Spleen (tissue), 7 donors: ENCODE measurements at regions not wholly inside any gene's neighbourhood (a gene's known extent, or its start where the extent isn't known, plus 50 kb on each side); places are given as distances from the start of the nearest gene placed in this dataset.

ENCODE experiments used
- CTCF ChIP-seq, 11 experiments: fragments of 200-600 bp in 7 of 11; fragments of 450-650 bp in 4 of 11; sonication (generic) in 4 of 11; IDR thresholded peaks in 8 of 11; conservative IDR thresholded peaks in 3 of 11; 1 replicate in 7 of 11; 2 replicates in 4 of 11; pipeline versions ENCODE4 v1.4.0 to v1.8.0; 2016 to 2021; ENCODE audit warnings: antibody characterized with exemption in 11 of 11, inconsistent platforms in 4 of 11, mild to moderate bottlenecking in 1 of 11
- POLR2A ChIP-seq, 3 donors: fragments of 450-650 bp; IDR thresholded peaks; one replicate each; pipeline ENCODE4 v1.5.1; 2017; ENCODE audit warnings: antibody characterized with exemption in 3 of 3, mild to moderate bottlenecking in 1 of 3
- POLR2AphosphoS5 ChIP-seq, 3 donors: sonication (generic); formaldehyde crosslinking; IDR thresholded peaks; one replicate each; pipeline ENCODE4 v1.5.1; 2017; ENCODE audit warnings: antibody characterized with exemption in 3 of 3
- donor health status: DM: no; HTN: no; CAD: no; lungs with moderate emphysema.
- donor health status: DM: no; HTN: no; CAD: no.
- donor health status: DM: no; HTN: no; CAD: no.

GRCh38 chr4:165580351-165580905 lies 201.6 kb downstream of the CPE start:
- TF ChIP-seq POLR2A (IDR thresholded peaks at IDR 0.05), result no peak
- TF ChIP-seq CTCF (IDR thresholded peaks at IDR 0.05 in 8 of 11, conservative IDR thresholded peaks at IDR 0.05 in 3 of 11), result no peak
- no peak for TF ChIP-seq POLR2AphosphoS5 (IDR thresholded peaks at IDR 0.05)
